GM18507 (cell line): ENCODE measurements at regions not wholly inside any gene's neighbourhood (a gene's known extent, or its start where the extent isn't known, plus 50 kb on each side); places are given as distances from the start of the nearest gene placed in this dataset.
"Not testable (repeated sequence)": the region's sequence is repeated elsewhere in the genome, so short reads cannot be mapped to it uniquely, and the experiment has no call there.

Experiments
- DNase-seq: peaks from one replicate; pipeline ENCODE4 v3.0.0; 2011; ENCODE audit warnings: low read depth; ENCODE audit not compliant: insufficient read length; ENCODE audit errors: extremely low spot score
- FAIRE-seq: peaks from 2 replicates; lab custom pipeline; 2011; peaks lifted over from hg19 to GRCh38; lab: Jason Lieb, UNC

GRCh38 chr16:47978491-47979163 is 177.2 kb downstream of the ABCC12 start:
- FAIRE-seq (no peak), DNase-seq (no peak)

DNA sequence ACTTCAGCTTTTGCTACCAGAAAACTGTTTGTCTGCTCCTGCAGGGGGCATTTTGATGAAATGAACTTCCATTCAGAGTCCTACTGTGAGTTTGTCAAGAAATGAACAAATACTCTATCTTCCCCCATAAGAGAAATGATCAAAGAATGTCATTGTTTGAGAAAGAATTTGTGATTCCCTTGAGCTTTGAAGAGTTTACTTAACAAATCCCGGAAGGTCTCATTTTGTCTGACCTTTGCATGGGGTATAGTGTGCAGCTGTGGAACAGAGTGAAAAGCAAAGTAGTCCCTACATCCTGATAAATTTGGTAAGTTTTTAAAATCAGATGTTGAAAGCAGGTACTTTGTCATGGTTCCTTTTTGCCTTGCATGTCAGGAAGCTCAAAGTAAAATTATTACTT is 178.0 kb downstream of the ABCC12 start:
- DNase-seq, result no peak
- no peak for FAIRE-seq

GRCh38 chr16:47976636-47977210 is 179.1 kb downstream of the ABCC12 start:
- FAIRE-seq, result no peak
- DNase-seq, result no peak

DNA sequence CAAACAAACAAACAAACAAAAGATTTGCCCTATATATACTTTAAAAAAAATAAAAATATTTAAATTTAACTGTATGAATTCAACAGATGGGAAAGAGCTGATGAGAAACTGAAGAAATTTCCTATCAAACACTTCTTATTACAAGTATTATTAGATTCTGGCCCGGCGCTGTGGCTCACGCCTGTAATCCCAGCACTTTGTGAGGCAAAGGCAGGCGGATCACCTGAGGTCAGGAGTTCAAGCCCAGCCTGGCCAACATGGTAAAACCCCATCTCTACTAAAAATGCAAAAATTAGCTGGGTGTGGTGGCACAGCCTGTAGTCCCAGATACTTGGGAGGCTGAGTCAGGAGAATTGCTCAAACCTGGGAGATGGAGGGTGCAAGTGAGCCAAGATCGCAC is 180.8 kb downstream of the ABCC12 start:
- not testable (repeated sequence) for FAIRE-seq, DNase-seq

GRCh38 chr16:47973552-47973951 is 182.2 kb downstream of the ABCC12 start:
- no peak for DNase-seq
- no peak for FAIRE-seq

DNA sequence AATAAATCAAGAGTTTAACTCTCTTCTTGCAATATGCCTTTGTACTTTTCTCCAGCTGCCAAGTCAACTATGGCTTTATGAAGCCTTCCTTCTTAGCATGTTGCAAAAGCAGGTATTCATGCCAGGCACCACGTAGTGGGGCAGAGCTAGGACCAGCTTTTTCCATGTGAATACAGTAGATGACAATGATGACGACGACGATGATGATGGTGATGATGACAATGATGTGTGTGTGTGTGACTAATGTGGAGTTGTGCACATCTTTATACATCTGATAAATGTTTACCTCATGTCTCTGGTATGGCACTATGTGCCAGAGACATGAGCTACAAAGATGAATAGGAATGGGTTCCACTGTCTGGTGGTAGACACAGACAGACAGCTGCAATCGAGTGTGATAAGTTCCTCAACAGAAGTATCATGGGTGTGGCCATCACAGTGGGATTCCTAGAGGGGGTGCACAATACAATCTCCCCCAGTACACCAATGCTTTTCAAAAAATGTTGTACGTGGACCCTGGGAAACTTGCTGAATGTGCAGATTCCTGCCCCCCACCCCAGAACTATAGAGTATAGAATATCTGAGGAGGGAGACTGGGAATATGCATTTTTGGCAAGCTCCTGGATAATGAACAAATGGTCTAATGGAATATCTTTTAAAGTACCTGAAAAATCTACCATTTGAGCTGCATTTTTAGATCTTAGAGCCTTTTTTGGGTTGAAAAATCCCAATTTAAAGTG is 183.4 kb downstream of the ABCC12 start:
- DNase-seq (no peak), FAIRE-seq (no peak)

- no peak for FAIRE-seq
- DNase-seq, result no peak
These were observed 184.6 kb downstream of the ABCC12 start for GRCh38 chr16:47971225-47971624.

DNA sequence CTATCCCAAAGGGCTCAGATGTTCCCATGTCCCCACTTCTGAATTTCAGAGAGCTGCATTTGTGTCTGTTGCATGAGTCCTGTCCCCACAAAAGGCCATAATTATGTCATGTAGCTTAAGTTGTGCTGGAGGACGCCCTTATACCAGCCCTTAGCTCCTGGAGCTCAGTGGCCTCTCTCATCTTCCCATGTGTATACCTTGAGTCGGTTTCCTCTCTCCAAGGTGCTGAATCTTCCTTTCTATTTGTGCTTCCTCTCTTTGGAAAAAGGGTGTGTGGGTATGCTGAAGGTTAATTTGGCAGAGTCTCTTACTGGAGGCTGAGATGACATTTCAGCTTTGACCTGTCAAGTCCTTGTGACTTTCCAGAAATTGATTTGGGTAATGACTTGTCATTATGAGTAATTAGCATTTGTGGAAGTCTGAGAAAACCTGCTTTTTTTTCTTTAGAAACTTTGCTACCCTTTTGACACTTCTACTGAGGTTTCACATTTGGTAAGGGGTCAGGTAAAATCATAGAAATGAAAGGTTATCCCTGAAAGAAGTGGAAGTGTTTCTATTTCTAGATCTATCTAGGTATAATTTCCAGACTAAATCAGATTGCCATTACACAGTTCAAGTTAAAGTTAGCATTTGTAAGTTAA is 185.4 kb downstream of the ABCC12 start:
- FAIRE-seq (peak; percentile 21), DNase-seq (no peak)

DNA sequence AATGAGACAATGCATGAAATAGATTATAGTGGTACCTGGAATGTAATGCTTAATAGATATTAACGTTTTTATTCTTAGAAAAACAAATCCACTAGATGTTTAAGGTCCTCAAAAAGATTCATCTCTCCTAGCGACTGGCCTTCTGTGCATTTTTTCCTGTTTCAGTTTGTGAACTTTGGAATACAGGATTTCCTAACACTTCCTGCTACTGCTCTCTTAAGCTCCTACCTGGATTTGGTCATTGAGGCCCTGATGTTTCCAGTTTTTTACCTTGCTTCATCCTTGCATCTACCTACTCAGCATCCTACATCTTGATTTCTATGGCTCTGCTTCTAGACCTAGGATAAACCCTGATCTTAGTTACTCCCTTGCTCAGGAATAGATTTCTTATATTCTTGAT is 188.4 kb downstream of the ABCC12 start:
- FAIRE-seq, result no peak

DNA sequence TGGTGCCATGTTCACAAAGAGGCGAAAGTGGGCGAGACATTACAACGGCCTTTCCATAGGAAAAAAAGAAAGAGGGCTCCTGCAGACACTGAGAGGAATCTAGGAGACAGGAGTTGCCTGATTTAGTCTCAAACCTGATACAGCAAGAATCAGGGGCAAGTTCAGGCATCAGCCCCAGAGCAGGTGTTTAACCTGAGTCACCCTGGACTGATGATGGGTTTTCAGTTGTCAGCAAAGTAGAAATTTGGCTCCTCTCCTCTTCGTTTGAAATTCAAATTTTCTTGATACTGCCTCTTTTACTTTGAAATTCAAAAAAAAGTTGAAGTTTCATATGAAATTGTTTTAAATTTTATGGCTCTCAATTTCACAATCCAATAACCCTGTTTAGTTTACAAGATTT is 189.5 kb downstream of the ABCC12 start:
- no peak for DNase-seq
- FAIRE-seq, result no peak

More for the DNA sequence above, 188.4 kb downstream of the ABCC12 start:
- DNase-seq, result no peak

- DNase-seq, result no peak
- no peak for FAIRE-seq
These were observed 190.4 kb downstream of the ABCC12 start for GRCh38 chr16:47965439-47965838.

GRCh38 chr16:47958726-47959125 is 197.1 kb downstream of the ABCC12 start:
- DNase-seq, result no peak

DNA sequence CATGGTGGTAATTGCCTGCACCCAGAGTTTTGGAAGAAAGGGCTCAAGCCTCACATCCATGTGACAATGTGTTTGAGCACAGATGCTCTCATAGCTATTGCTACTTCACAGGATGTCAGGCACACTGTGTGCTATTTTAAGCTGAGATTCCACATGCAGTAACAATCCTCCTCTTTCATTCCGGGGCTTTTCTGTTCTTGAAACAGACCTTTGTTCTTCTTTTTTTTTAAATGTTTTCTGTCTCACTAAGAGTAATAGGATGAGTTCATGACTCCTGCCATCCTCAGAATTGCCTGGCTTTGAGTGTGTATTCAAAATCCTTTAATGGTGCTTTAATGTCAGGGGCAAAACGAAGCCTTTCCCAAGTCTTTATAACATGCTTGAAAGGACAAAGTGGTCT is 198.9 kb downstream of the ABCC12 start:
- no peak for FAIRE-seq

More at GRCh38 chr16:47958726-47959125, 197.1 kb downstream of the ABCC12 start:
- no peak for FAIRE-seq

GRCh38 chr16:47949714-47950113 is 206.1 kb downstream of the ABCC12 start:
- no peak for DNase-seq
- no peak for FAIRE-seq

More for the DNA sequence above, 198.9 kb downstream of the ABCC12 start:
- DNase-seq, result no peak

- no peak for FAIRE-seq
- DNase-seq, result no peak
These were observed 206.5 kb downstream of the ABCC12 start for GRCh38 chr16:47949276-47949675.

DNA sequence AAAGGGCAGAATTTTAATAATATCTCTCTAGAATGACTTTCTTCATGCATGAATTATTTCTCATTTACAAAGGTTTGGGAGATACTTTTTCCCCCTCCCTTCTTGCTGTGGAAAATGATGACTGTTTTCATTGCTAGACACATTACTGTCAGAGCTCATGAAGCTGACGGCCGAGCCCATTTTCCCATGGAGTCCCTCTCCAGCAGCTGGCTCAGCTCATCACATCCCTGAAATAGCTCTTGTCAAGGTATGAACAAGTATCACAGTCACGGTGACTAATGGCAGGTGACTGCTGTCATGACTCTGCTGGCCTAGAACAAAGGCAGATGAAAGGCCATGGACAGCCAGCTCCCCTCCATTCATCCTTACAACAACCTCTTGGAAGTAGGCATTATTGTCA is 208.1 kb downstream of the ABCC12 start:
- DNase-seq, result no peak
- FAIRE-seq, result no peak

- no peak for FAIRE-seq
- no peak for DNase-seq
These were observed 209.7 kb downstream of the ABCC12 start for GRCh38 chr16:47946092-47946491.

DNA sequence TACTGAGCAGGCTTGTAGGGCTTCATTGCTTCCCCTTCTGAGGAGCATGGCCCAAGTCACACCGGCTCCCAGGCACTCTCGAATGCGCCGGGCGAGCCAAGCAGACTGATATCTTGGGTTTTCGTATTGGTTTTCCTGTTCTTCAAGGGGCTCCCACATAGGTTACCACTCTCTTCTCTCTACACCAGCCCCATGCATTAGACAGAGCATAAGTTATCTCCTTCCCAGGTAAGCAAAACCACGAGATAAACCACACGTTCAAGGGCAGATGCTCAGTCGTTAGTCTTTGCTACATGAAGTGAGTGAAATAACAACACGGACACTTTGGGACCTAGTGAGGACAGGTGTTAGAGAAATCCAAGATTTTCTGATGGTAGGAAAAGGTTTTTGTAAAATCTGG is 211.2 kb downstream of the ABCC12 start:
- no peak for FAIRE-seq

DNA sequence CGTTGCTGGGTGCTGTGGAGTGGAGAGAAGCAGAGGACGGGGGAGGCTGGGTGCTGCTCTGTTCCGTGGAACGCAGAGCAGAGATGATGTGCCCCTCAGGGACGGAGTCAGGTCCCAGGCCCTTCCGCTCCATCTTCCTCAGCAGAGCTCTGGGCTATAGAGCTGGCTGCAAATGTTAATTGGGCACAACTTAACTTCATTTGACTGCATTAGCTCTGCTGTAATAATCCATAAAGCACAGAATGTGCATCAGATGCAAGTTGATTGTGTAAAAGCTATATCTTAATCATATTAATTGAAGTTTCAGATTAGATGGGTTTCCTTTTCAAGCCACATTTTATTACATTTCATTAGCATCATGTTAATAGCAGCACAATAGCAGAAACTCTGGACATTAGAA is 212.6 kb downstream of the ABCC12 start:
- no peak for DNase-seq
- FAIRE-seq, result no peak

More for the DNA sequence above, 211.2 kb downstream of the ABCC12 start:
- no peak for DNase-seq

- FAIRE-seq, result no peak
These were observed 215.3 kb downstream of the ABCC12 start for GRCh38 chr16:47940466-47940865.

More at GRCh38 chr16:47940466-47940865, 215.3 kb downstream of the ABCC12 start:
- no peak for DNase-seq
